ENCODE measurements at regions not wholly inside any gene's neighbourhood (a gene's known extent, or its start where the extent isn't known, plus 50 kb on each side); places are given as distances from the start of the nearest gene placed in this dataset.

DNA sequence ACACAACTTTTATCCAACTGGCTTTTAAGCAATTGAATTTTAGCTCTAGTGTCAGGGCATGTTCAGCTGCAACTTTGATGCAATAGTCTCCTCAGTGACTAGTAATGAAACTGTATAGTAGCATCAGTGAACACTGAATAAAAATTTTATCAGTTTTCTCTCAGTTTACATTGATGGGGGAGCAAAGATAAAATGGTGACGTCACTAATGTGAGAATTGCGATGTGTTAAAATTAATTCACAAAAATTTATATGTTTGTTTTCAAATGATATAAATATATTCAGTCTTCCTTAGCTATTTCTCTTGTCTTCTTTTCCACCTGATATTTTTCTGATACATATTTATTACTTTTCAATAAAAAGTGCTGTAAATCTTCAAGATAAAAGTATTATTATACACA, 508.8 kb upstream of the AGA start:
- no peak for TF ChIP-seq ZFX (IDR thresholded peaks at IDR 0.05)
- TF ChIP-seq, protein P1, sequence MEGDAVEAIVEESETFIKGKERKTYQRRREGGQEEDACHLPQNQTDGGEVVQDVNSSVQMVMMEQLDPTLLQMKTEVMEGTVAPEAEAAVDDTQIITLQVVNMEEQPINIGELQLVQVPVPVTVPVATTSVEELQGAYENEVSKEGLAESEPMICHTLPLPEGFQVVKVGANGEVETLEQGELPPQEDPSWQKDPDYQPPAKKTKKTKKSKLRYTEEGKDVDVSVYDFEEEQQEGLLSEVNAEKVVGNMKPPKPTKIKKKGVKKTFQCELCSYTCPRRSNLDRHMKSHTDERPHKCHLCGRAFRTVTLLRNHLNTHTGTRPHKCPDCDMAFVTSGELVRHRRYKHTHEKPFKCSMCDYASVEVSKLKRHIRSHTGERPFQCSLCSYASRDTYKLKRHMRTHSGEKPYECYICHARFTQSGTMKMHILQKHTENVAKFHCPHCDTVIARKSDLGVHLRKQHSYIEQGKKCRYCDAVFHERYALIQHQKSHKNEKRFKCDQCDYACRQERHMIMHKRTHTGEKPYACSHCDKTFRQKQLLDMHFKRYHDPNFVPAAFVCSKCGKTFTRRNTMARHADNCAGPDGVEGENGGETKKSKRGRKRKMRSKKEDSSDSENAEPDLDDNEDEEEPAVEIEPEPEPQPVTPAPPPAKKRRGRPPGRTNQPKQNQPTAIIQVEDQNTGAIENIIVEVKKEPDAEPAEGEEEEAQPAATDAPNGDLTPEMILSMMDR (conservative IDR thresholded peaks at IDR 0.05), result no peak
- H3K27ac ChIP-seq, result no peak overlapping the region

DNA sequence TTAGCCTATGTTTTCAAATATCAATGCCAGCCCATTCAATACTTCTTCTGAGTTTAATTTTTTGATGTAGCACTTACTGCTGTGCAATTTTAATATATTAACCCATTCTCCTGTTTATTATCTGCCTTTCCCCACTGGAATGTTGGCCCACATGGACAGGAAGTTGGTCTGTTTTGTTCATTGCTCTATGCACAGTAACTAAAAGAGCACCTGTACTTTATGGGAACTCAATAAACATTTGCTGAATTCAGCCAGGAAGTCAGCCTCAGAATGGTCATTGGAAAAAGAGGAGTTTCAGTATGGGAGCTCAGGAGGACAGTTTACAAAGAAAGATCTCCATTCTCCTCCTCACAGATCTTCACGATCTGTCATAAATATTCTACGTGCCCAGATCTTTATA, 510.5 kb upstream of the AGA start:
- no peak overlapping the region for H3K27ac ChIP-seq
- no peak for TF ChIP-seq ZFX (IDR thresholded peaks at IDR 0.05)
- TF ChIP-seq, protein P1 (conservative IDR thresholded peaks at IDR 0.05), result no peak

DNA sequence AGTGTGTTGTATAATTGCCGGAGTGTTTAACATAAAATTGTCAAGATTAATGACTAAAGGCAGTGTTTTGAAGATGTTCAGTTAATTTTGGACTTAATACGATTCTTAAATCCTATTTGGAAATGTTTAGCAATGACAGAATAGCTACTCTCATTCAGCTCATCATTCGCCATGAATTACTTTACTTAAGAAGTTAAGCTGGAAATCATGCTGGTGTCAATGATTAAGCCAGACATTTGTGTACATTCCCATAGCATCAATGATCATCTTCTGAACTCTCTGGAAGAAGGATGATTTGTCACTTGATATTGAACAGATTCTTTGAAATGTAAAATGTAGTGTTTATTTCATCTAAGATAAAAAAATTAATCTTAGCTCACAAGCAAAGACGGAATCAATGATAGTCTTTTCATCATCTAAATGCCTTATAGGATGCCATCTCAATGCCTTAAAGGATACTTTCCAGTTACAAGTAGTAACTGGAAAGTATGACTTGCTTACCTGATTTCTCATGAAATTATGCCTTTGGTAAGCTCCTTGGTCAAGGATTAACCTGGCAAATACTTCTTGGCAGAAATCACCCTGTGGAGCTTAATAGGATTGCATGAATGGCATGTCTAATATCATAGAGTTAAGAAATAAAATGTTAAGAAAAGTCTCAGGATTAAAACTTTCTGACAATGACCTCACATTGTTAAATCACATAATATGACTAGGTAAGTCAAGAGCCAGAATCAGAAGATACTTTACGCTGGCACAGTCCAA, 515.5 kb upstream of the AGA start:
- TF ChIP-seq ZFX (IDR thresholded peaks at IDR 0.05), result no peak
- TF ChIP-seq, protein P1 (conservative IDR thresholded peaks at IDR 0.05), result no peak
- H3K27ac ChIP-seq, result no peak overlapping the region

DNA sequence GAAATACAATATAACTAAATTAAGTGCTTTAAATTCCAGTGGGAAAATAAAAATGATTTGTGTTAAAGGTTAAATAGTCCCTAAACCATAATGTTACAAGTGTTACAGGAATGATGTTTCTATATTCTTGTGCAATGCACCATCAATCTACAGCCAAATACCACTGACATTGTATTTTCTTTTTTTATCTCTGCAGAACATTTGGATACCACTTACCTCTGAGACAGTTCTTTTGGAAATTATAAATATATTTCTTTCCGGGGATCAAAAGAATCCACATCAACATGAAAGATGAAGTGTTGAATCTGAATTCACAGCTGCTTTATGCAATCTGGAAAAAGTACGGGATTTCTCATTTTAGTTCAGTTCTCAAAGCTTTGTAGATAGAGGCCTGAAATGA, 518.3 kb upstream of the AGA start:
- TF ChIP-seq, protein P1 (conservative IDR thresholded peaks at IDR 0.05), result no peak
- TF ChIP-seq ZFX (IDR thresholded peaks at IDR 0.05), result no peak
- H3K27ac ChIP-seq, result no peak overlapping the region

DNA sequence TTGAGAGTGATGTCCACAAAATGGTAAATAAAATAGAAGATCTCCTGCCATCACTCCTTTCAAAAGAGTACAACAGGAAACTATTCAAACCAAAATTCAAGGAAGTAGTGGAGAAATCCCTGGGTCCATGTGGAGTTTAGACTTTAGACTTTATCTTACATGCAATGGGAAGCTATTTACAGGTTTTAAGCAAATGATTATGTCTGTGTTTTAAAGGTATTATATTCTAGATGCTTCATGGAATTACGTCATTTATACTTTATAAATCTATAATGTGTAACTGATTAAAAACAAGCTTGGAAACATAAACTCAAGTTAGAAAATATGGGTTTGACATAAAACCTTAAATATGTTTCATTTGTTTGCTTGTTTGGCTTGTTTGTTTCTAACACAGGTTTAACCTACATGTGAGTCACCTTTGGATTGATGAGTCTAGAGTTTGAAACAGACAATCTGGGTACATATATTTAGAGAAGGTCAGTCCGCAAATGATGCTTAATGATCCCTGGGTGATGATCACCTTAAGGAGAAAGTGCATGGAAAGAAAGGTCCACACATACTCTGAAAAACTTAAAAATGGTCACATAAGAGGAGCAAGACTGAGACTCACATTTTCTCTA, 519.6 kb upstream of the AGA start:
- TF ChIP-seq, protein P1 (conservative IDR thresholded peaks at IDR 0.05), result no peak
- no peak for TF ChIP-seq ZFX (IDR thresholded peaks at IDR 0.05)
- no peak overlapping the region for H3K27ac ChIP-seq

DNA sequence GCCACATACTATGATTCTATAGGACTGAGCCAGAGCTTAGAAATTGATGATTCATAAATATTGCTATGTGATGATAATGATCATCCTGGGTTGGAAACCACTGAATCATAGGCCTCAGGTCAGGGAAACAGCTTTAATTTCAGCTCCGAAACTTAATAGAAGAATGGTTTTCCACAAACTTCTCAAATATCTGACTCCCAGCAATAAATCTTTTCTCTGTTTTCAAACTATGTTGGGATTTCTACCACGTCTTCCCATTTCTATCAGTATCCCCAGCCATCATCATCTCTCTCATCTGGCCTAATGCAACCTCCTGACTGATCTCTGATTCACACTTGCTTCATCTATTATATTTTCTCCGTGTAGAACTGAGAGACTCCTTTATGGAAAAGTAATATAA, 521.8 kb upstream of the AGA start:
- no peak overlapping the region for H3K27ac ChIP-seq
- TF ChIP-seq, protein P1 (conservative IDR thresholded peaks at IDR 0.05), result no peak
- no peak for TF ChIP-seq ZFX (IDR thresholded peaks at IDR 0.05)

DNA sequence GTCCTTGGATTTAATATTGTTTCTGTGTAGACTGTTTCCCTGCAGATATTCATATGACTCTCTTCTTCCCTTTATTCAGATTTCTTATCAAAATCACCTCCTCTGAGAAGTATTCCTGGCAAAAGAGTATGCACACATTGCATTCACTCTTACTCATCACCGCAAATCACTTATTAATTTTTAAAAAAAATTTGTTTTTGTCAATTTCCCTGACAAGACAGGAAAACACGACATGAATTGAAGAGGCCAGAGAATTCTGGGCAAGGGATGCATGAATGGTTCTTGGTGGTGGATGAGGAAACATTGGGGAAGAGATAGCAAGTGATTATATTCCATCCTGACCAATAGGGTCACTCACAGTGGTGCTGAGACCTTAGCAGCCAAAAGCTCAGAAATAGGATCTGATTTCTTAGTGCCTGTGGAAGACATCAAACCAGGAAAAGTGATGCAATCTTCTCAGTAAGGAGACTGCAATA, 522.5 kb upstream of the AGA start:
- TF ChIP-seq, protein P1 (conservative IDR thresholded peaks at IDR 0.05), result no peak
- TF ChIP-seq ZFX (IDR thresholded peaks at IDR 0.05), result no peak
- no peak overlapping the region for H3K27ac ChIP-seq

All from C4-2B (cell line).